Natural killer cell (primary cell): ENCODE measurements at regions not wholly inside any gene's neighbourhood (a gene's known extent, or its start where the extent isn't known, plus 50 kb on each side); places are given as distances from the start of the nearest gene placed in this dataset.
"Not testable (repeated sequence)": the region's sequence is repeated elsewhere in the genome, so short reads cannot be mapped to it uniquely, and the experiment has no call there.

Source experiments
- ATAC-seq, 3 donors: fragments of 150-1000 bp in 2 of 3; fragments of 200-7000 bp in 1 of 3; cut with Tn5 transposase; 1 replicate in 1 of 3; 2 replicates in 2 of 3; pipeline ENCODE4 v1.10.0; 2021; ENCODE audit warnings: mild to moderate bottlenecking in 2 of 3, moderate library complexity in 2 of 3
- DNase-seq, 2 donors: peaks; one replicate each; pipeline versions ENCODE4 v3.0.0 to v3.0.0-alpha.2; 2013 to 2021; ENCODE audit warnings: mixed read lengths in 1 of 2
- H3K27ac ChIP-seq: one replicate; pipeline ENCODE4 v1.5.1; 2013; ENCODE audit warnings: mild to moderate bottlenecking, low read length
- H3K27me3 ChIP-seq: one replicate; pipeline ENCODE4 v1.6.1; 2013; ENCODE audit warnings: low read length; ENCODE audit not compliant: control insufficient read depth, insufficient read depth
- H3K36me3 ChIP-seq: one replicate; pipeline ENCODE4 v1.6.1; 2013; ENCODE audit warnings: low read length; ENCODE audit not compliant: control insufficient read depth, insufficient read depth
- H3K4me1 ChIP-seq: one replicate; pipeline ENCODE4 v1.6.1; 2013; ENCODE audit warnings: low read length; ENCODE audit not compliant: control insufficient read depth, insufficient read depth
- H3K4me3 ChIP-seq: one replicate; pipeline ENCODE4 v1.5.1; 2013; ENCODE audit warnings: low read length
- H3K9me3 ChIP-seq: one replicate; pipeline ENCODE4 v1.6.1; 2013; ENCODE audit warnings: low read length; ENCODE audit not compliant: control insufficient read depth, insufficient read depth
- H3K27ac Mint-ChIP-seq, 2 donors: one replicate each; pipeline ENCODE4 v1.8.0; 2022; ENCODE audit warnings: mild to moderate bottlenecking in 2 of 2, mixed read lengths in 2 of 2, moderate library complexity in 1 of 2
- H3K27me3 Mint-ChIP-seq, 2 donors: one replicate each; pipeline ENCODE4 v1.8.0; 2022; ENCODE audit warnings: low read depth in 2 of 2, mixed read lengths in 2 of 2
- H3K36me3 Mint-ChIP-seq: one replicate; pipeline ENCODE4 v1.8.0; 2022; ENCODE audit warnings: mixed read lengths
- H3K4me1 Mint-ChIP-seq, 2 donors: one replicate each; pipeline ENCODE4 v1.8.0; 2022; ENCODE audit warnings: mixed read lengths in 2 of 2
- H3K4me3 Mint-ChIP-seq: one replicate; pipeline ENCODE4 v1.8.0; 2022; ENCODE audit warnings: mild to moderate bottlenecking, moderate library complexity, mixed read lengths
- H3K9me3 Mint-ChIP-seq, 2 donors: one replicate each; pipeline ENCODE4 v1.8.0; 2022; ENCODE audit warnings: mixed read lengths in 2 of 2
- CTCF ChIP-seq: fragments of 200-600 bp; IDR thresholded peaks from one replicate; pipeline ENCODE4 v1.8.0; 2022; ENCODE audit warnings: antibody characterized with exemption
- WGBS: methylation state at CpG from one replicate; pipeline ENCODE4 v1.1.7; 2013; ENCODE audit warnings: missing lambda C conversion rate; ENCODE audit not compliant: insufficient coverage; 5-methylcytosine and 5-hydroxymethylcytosine counted together
- intact Hi-C: fragments of 100-400 bp; cut with micrococcal nuclease; formaldehyde crosslinking; loops from one replicate; pipeline ENCODE4 v1.14.2; 2022

GRCh38 chr2:41334159-41334558 lies 713.7 kb upstream of the PKDCC start:
- no peak for ATAC-seq
- H3K4me1 ChIP-seq: no peaks in the 10 kb centered on the region
- Mint-ChIP-seq H3K9me3 (no peaks in the 10 kb centered on the region), H3K4me1 (no peaks in the 10 kb centered on the region), H3K27me3 (no peaks in the 10 kb centered on the region), H3K27ac (no peak overlapping the region), H3K4me3 (no peak overlapping the region), H3K36me3 (no peaks in the 10 kb centered on the region)
- 100% methylated on average over 1 of the region's 2 CpGs for WGBS
- no peak overlapping the region for H3K4me3 ChIP-seq
- DNase-seq: no peak
- intact Hi-C loops: no loop called here
- TF ChIP-seq CTCF: no peak
- H3K36me3 ChIP-seq: no peaks in the 10 kb centered on the region
- no peak overlapping the region for H3K27ac ChIP-seq
- no peaks in the 10 kb centered on the region for H3K9me3 ChIP-seq
- H3K27me3 ChIP-seq: no peaks in the 10 kb centered on the region

DNA sequence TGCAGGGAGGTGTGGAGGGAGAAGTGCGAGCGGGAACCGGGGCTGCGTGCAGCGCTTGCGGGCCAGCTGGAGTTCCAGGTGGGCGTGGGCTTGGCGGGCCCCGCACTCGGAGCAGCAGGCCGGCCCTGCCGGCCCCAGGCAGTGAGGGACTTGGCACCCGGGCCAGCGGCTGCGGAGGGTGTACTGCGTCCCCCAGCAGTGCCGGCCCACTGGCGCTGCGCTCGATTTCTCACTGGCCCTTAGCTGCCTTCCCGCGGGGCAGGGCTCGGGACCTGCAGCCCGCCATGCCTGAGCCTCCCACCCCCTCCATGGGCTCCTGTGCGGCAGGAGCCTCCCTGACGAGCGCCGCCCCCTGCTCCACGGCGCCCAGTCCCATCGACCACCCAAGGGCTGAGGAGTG lies 712.2 kb upstream of the PKDCC start:
- intact Hi-C loops, H3K4me1 ChIP-seq, H3K27ac ChIP-seq, H3K4me1 Mint-ChIP-seq, H3K27me3 Mint-ChIP-seq, H3K27me3 ChIP-seq, DNase-seq, H3K36me3 ChIP-seq, ATAC-seq, H3K9me3 Mint-ChIP-seq, H3K36me3 Mint-ChIP-seq, H3K4me3 ChIP-seq, H3K9me3 ChIP-seq, H3K27ac Mint-ChIP-seq, H3K4me3 Mint-ChIP-seq: not testable (repeated sequence)
- 97% methylated on average over 26 of the region's 31 CpGs for WGBS

GRCh38 chr2:41337956-41338355 lies 709.9 kb upstream of the PKDCC start:
- no peaks in the 10 kb centered on the region for H3K4me1 Mint-ChIP-seq
- intact Hi-C loops: no loop called here

GRCh38 chr2:41344529-41344928 lies 703.3 kb upstream of the PKDCC start:
- Histone ChIP-seq H3K4me1 (no peaks in the 10 kb centered on the region), H3K27me3 (no peaks in the 10 kb centered on the region), H3K27ac (no peak overlapping the region), H3K9me3 (no peaks in the 10 kb centered on the region), H3K36me3 (no peaks in the 10 kb centered on the region), H3K4me3 (no peak overlapping the region)
- Mint-ChIP-seq H3K4me1 (no peaks in the 10 kb centered on the region), H3K27ac (no peak overlapping the region), H3K27me3 (no peaks in the 10 kb centered on the region), H3K36me3 (no peaks in the 10 kb centered on the region), H3K9me3 (peaks cover 0 to 2% of the 10 kb centered on the region in 2 donors), H3K4me3 (no peak overlapping the region)
- no peak for DNase-seq
- intact Hi-C loops: no loop called here
- no peak for ATAC-seq
- no peak for TF ChIP-seq CTCF

More at GRCh38 chr2:41337956-41338355, 709.9 kb upstream of the PKDCC start:
- no peaks in the 10 kb centered on the region for H3K27me3 Mint-ChIP-seq
- Histone ChIP-seq H3K27ac (no peak overlapping the region), H3K4me1 (no peaks in the 10 kb centered on the region), H3K9me3 (no peaks in the 10 kb centered on the region), H3K27me3 (no peaks in the 10 kb centered on the region), H3K36me3 (no peaks in the 10 kb centered on the region), H3K4me3 (no peak overlapping the region)
- ATAC-seq (no peak), DNase-seq (no peak)
- no peak overlapping the region for H3K4me3 Mint-ChIP-seq
- no peak for TF ChIP-seq CTCF
- peaks cover 0 to 2% of the 10 kb centered on the region in 2 donors for H3K9me3 Mint-ChIP-seq
- WGBS: 85% methylated on average over 2 of the region's 4 CpGs
- H3K36me3 Mint-ChIP-seq: no peaks in the 10 kb centered on the region
- H3K27ac Mint-ChIP-seq: no peak overlapping the region
